ENCODE measurements at regions not wholly inside any gene's neighbourhood (a gene's known extent, or its start where the extent isn't known, plus 50 kb on each side); places are given as distances from the start of the nearest gene placed in this dataset.
"Not testable (repeated sequence)": the region's sequence is repeated elsewhere in the genome, so short reads cannot be mapped to it uniquely, and the experiment has no call there.

DNA sequence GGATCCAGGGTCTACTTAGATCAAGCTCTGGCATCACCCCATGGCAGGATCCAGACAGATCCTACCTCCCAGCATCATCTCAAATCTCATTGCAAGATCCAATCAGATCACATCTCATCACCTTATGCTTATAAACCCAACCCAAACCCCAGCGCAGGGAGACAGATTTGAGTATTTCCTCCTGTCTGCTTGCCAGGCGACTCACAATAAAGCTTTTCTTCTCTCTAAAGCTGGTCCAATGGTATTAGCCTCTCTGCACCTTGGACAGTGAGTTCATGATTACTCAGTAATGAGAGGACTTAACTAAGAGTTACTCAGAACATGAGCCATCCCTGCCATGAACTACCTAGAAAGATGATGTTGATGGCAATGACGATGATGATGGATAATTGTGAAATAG is 281.7 kb downstream of the CEP170 start:
- H4K20me1 ChIP-seq (replicated peaks; ENCODE audit: insufficient read depth); DNase-seq (ENCODE audit: low spot score); H3K27me3 Mint-ChIP-seq (ENCODE audit: insufficient read depth, low read depth, poor library complexity); H3F3A ChIP-seq (replicated peaks; ENCODE audit: low read depth); H3K27ac ChIP-seq (ENCODE audit: low read depth); H3K79me2 ChIP-seq (replicated peaks; ENCODE audit: insufficient read depth); H3K27ac Mint-ChIP-seq; H3K27me3 ChIP-seq (ENCODE audit: insufficient read depth); H3K36me3 ChIP-seq (ENCODE audit: insufficient read depth); H3K4me2 ChIP-seq; ATAC-seq; H3K9me2 ChIP-seq (ENCODE audit: insufficient read depth); H3K4me3 ChIP-seq; H3K36me3 Mint-ChIP-seq (ENCODE audit: low read depth); H3K4me3 Mint-ChIP-seq; H2AFZ ChIP-seq; H3K4me1 Mint-ChIP-seq; H3K9me3 Mint-ChIP-seq; H3K4me1 ChIP-seq (ENCODE audit: insufficient read depth): not testable (repeated sequence)

DNA sequence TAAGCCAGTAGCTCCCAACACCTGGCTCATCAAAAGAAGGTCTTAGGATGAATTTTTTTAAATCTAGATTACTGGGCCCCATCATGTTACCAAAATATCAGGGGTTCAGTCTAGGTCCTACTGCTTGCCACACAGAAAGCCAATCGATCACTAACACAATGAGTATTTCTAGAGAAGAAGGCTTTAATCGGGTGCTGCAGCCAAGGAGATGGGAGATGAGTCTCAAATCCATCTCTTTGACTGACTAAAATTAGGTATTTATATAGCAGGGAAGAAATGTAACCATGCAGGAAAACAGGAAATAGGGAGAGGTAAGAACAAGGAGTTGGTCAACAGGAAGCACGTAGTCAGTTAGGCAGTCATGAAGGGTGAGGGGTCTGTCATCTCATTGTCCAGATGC is 288.2 kb downstream of the CEP170 start:
- H3K36me3 ChIP-seq (ENCODE audit: insufficient read depth) = no peaks in the 10 kb centered on the region
- H3F3A ChIP-seq (replicated peaks; ENCODE audit: low read depth) = no peaks in the 10 kb centered on the region
- DNase-seq (ENCODE audit: low spot score) (no peak), ATAC-seq (no peak)
- no peak overlapping the region for H2AFZ ChIP-seq
- Mint-ChIP-seq H3K4me1 (no peaks in the 10 kb centered on the region), H3K36me3 (ENCODE audit: low read depth) (peaks cover 11% of the 10 kb centered on the region; the same call in 2 of the 3 replicates), H3K27me3 (ENCODE audit: insufficient read depth, low read depth, poor library complexity) (no peaks in the 10 kb centered on the region), H3K27ac (no peak overlapping the region), H3K4me3 (no peak overlapping the region), H3K9me3 (peaks cover 12% of the 10 kb centered on the region)
- H3K79me2 ChIP-seq (replicated peaks; ENCODE audit: insufficient read depth) = no peaks in the 10 kb centered on the region
- TF ChIP-seq, protein P1, sequence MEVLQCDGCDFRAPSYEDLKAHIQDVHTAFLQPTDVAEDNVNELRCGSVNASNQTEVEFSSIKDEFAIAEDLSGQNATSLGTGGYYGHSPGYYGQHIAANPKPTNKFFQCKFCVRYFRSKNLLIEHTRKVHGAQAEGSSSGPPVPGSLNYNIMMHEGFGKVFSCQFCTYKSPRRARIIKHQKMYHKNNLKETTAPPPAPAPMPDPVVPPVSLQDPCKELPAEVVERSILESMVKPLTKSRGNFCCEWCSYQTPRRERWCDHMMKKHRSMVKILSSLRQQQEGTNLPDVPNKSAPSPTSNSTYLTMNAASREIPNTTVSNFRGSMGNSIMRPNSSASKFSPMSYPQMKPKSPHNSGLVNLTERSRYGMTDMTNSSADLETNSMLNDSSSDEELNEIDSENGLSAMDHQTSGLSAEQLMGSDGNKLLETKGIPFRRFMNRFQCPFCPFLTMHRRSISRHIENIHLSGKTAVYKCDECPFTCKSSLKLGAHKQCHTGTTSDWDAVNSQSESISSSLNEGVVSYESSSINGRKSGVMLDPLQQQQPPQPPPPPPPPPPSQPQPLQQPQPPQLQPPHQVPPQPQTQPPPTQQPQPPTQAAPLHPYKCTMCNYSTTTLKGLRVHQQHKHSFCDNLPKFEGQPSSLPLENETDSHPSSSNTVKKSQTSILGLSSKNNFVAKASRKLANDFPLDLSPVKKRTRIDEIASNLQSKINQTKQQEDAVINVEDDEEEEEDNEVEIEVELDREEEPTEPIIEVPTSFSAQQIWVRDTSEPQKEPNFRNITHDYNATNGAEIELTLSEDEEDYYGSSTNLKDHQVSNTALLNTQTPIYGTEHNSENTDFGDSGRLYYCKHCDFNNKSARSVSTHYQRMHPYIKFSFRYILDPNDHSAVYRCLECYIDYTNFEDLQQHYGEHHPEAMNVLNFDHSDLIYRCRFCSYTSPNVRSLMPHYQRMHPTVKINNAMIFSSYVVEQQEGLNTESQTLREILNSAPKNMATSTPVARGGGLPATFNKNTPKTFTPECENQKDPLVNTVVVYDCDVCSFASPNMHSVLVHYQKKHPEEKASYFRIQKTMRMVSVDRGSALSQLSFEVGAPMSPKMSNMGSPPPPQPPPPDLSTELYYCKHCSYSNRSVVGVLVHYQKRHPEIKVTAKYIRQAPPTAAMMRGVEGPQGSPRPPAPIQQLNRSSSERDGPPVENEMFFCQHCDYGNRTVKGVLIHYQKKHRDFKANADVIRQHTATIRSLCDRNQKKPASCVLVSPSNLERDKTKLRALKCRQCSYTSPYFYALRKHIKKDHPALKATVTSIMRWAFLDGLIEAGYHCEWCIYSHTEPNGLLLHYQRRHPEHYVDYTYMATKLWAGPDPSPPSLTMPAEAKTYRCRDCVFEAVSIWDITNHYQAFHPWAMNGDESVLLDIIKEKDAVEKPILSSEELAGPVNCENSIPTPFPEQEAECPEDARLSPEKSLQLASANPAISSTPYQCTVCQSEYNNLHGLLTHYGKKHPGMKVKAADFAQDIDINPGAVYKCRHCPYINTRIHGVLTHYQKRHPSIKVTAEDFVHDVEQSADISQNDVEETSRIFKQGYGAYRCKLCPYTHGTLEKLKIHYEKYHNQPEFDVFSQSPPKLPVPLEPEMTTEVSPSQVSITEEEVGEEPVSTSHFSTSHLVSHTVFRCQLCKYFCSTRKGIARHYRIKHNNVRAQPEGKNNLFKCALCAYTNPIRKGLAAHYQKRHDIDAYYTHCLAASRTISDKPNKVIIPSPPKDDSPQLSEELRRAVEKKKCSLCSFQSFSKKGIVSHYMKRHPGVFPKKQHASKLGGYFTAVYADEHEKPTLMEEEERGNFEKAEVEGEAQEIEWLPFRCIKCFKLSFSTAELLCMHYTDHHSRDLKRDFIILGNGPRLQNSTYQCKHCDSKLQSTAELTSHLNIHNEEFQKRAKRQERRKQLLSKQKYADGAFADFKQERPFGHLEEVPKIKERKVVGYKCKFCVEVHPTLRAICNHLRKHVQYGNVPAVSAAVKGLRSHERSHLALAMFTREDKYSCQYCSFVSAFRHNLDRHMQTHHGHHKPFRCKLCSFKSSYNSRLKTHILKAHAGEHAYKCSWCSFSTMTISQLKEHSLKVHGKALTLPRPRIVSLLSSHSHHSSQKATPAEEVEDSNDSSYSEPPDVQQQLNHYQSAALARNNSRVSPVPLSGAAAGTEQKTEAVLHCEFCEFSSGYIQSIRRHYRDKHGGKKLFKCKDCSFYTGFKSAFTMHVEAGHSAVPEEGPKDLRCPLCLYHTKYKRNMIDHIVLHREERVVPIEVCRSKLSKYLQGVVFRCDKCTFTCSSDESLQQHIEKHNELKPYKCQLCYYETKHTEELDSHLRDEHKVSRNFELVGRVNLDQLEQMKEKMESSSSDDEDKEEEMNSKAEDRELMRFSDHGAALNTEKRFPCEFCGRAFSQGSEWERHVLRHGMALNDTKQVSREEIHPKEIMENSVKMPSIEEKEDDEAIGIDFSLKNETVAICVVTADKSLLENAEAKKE (CRISPR knock-in tag; IDR thresholded peaks at IDR 0.05) = no peak
- TF ChIP-seq JUNB (IDR thresholded peaks at IDR 0.05; ENCODE audit: unreplicated experiment) (no peak), STAT1 (IDR thresholded peaks at IDR 0.05; ENCODE audit: unreplicated experiment) (no peak), NANOG (IDR thresholded peaks at IDR 0.05; ENCODE audit: borderline replicate concordance) (no peak)
- TF ChIP-seq, protein P2, sequence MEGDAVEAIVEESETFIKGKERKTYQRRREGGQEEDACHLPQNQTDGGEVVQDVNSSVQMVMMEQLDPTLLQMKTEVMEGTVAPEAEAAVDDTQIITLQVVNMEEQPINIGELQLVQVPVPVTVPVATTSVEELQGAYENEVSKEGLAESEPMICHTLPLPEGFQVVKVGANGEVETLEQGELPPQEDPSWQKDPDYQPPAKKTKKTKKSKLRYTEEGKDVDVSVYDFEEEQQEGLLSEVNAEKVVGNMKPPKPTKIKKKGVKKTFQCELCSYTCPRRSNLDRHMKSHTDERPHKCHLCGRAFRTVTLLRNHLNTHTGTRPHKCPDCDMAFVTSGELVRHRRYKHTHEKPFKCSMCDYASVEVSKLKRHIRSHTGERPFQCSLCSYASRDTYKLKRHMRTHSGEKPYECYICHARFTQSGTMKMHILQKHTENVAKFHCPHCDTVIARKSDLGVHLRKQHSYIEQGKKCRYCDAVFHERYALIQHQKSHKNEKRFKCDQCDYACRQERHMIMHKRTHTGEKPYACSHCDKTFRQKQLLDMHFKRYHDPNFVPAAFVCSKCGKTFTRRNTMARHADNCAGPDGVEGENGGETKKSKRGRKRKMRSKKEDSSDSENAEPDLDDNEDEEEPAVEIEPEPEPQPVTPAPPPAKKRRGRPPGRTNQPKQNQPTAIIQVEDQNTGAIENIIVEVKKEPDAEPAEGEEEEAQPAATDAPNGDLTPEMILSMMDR (conservative IDR thresholded peaks at IDR 0.05; ENCODE audit: low read depth in 2 of 2) = no peak
- no peaks in the 10 kb centered on the region for H3K4me1 ChIP-seq (ENCODE audit: insufficient read depth)
- H3K4me3 ChIP-seq = no peak overlapping the region
- no peaks in the 10 kb centered on the region for H3K9me2 ChIP-seq (ENCODE audit: insufficient read depth)
- no peaks in the 10 kb centered on the region for H4K20me1 ChIP-seq (replicated peaks; ENCODE audit: insufficient read depth)
- no peak overlapping the region for H3K27ac ChIP-seq (ENCODE audit: low read depth)
- H3K27me3 ChIP-seq (ENCODE audit: insufficient read depth) = no peaks in the 10 kb centered on the region
- H3K4me2 ChIP-seq = no peak overlapping the region

DNA sequence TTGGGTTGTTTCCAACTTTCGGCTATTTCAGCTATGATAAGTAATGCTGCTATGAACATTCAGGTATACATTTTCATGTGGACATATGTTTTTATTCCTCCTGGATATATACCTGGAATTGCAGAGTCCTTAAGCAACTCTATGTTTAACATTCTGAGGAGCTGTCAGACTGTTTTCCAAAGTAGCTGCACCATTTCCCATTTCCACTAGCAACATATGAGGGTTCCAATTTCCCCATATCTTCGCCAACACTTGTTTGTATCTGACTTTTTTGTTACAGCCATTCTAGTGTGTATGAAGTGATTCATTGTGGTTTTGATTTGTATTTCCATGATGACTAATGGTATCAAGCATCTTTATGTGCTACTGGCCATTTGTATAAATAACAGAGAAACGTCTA is 295.7 kb downstream of the CEP170 start:
- H3K27ac ChIP-seq (ENCODE audit: low read depth); H3K4me2 ChIP-seq; H3K9me2 ChIP-seq (ENCODE audit: insufficient read depth); H3K4me1 Mint-ChIP-seq; H3K4me1 ChIP-seq (ENCODE audit: insufficient read depth); H4K20me1 ChIP-seq (replicated peaks; ENCODE audit: insufficient read depth); ATAC-seq; H3K9me3 Mint-ChIP-seq; H3K27me3 ChIP-seq (ENCODE audit: insufficient read depth); DNase-seq (ENCODE audit: low spot score); H3K27me3 Mint-ChIP-seq (ENCODE audit: insufficient read depth, low read depth, poor library complexity); H3K4me3 Mint-ChIP-seq; H3K36me3 ChIP-seq (ENCODE audit: insufficient read depth); H2AFZ ChIP-seq; H3K79me2 ChIP-seq (replicated peaks; ENCODE audit: insufficient read depth); H3F3A ChIP-seq (replicated peaks; ENCODE audit: low read depth); H3K4me3 ChIP-seq; H3K36me3 Mint-ChIP-seq (ENCODE audit: low read depth); H3K27ac Mint-ChIP-seq: not testable (repeated sequence)

DNA sequence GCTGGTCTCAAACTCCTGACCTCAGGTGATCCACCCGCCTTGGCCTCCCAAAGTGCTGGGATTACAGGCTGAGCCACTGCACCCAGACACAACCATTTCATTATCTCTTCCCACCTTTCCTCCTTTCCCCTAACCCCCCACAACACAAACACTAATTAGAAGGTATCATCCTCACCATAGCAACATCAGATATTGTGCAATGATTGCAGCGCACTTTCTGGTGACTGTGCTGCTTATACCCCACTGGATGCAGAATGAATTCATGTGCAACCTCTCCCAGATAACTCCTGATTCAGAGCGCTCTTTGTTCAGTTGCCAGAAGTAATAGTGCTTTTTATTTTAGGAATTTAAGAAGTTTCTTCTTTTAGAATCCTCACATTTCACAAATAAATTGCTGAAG is 300.1 kb downstream of the CEP170 start:
- H3K27ac Mint-ChIP-seq; H3K27me3 Mint-ChIP-seq (ENCODE audit: insufficient read depth, low read depth, poor library complexity); ATAC-seq; H3K4me3 Mint-ChIP-seq; H3K27ac ChIP-seq (ENCODE audit: low read depth); H3K36me3 Mint-ChIP-seq (ENCODE audit: low read depth); H3K4me3 ChIP-seq; H4K20me1 ChIP-seq (replicated peaks; ENCODE audit: insufficient read depth); H3K36me3 ChIP-seq (ENCODE audit: insufficient read depth); H3K4me1 ChIP-seq (ENCODE audit: insufficient read depth); H3K4me2 ChIP-seq; DNase-seq (ENCODE audit: low spot score); H3K4me1 Mint-ChIP-seq; H3F3A ChIP-seq (replicated peaks; ENCODE audit: low read depth); H3K9me2 ChIP-seq (ENCODE audit: insufficient read depth); H3K9me3 Mint-ChIP-seq; H2AFZ ChIP-seq; H3K27me3 ChIP-seq (ENCODE audit: insufficient read depth); H3K79me2 ChIP-seq (replicated peaks; ENCODE audit: insufficient read depth): not testable (repeated sequence)

Measured in GM23338 (cell line).